H7 (cell line): ENCODE measurements at regions not wholly inside any gene's neighbourhood (a gene's known extent, or its start where the extent isn't known, plus 50 kb on each side); places are given as distances from the start of the nearest gene placed in this dataset.

Experiments
- DNase-seq: peaks from one replicate; pipeline ENCODE4 v3.0.0; 2012
- H3K27me3 ChIP-seq: 2 replicates; pipeline ENCODE4 v1.6.0; 2011; ENCODE audit warnings: mild to moderate bottlenecking, low read length; ENCODE audit not compliant: control insufficient read depth, insufficient read depth
- H3K36me3 ChIP-seq: replicated peaks from 2 replicates; pipeline ENCODE4 v1.5.1; 2011; ENCODE audit warnings: low read length; ENCODE audit not compliant: control insufficient read depth, insufficient read depth
- H3K4me3 ChIP-seq: 2 replicates; pipeline ENCODE4 v1.5.1; 2011; ENCODE audit warnings: low read depth, mild to moderate bottlenecking, control low read depth, low read length, moderate library complexity; ENCODE audit not compliant: insufficient read depth

GRCh38 chr4:134313591-134313990 is 112.0 kb upstream of the PABPC4L start:
- Histone ChIP-seq H3K36me3 (no peaks in the 10 kb centered on the region), H3K4me3 (no peak overlapping the region), H3K27me3 (no peaks in the 10 kb centered on the region)
- DNase-seq, result no peak

DNA sequence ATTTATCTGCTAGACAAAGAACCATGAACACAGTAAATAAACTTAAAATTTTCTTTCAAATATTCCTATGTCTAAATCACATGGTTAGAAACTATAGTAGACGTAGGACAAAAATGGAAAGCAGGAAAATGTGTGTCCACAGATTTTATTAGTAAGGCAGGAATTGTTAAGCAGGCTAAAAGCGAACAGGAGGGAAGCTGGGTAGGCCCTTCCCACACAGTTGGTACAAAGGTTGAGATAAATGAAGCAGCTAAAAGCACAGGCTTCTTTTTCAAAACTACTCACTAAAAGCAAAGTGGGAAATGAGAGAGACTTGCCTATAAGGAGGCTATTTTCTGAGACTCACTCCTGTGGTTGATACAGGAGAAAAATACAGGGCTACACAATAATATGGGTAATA is 108.1 kb upstream of the PABPC4L start:
- H3K27me3 ChIP-seq, result no peaks in the 10 kb centered on the region
- no peak for DNase-seq
- H3K4me3 ChIP-seq, result no peak overlapping the region
- H3K36me3 ChIP-seq, result no peaks in the 10 kb centered on the region

DNA sequence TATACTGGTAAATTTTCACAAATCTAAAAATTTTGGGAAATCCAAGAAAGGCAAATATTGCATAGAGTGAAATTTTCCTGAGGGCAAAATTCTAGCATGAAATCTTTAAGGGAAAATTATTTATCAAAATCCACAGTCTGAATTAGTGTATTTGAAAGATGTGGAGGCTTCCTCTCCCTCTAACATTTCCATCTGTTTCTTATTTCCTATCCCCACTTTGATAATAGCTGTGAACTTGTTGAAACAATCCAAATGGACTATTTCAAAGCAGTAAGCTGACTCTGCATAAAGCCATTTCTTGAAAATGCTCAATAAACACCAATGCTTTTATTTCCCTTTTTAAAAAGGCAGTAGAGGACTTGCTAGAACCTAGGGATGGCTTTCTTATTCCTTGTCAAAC is 107.3 kb upstream of the PABPC4L start:
- no peaks in the 10 kb centered on the region for H3K27me3 ChIP-seq
- DNase-seq, result no peak
- no peak overlapping the region for H3K4me3 ChIP-seq
- no peaks in the 10 kb centered on the region for H3K36me3 ChIP-seq

- no peaks in the 10 kb centered on the region for H3K36me3 ChIP-seq
- H3K27me3 ChIP-seq, result no peaks in the 10 kb centered on the region
- no peak overlapping the region for H3K4me3 ChIP-seq
- DNase-seq, result no peak
These were observed 96.7 kb upstream of the PABPC4L start for GRCh38 chr4:134298313-134298712.

GRCh38 chr4:134297765-134298164 is 96.2 kb upstream of the PABPC4L start:
- Histone ChIP-seq H3K36me3 (no peaks in the 10 kb centered on the region), H3K4me3 (no peak overlapping the region), H3K27me3 (no peaks in the 10 kb centered on the region)
- no peak for DNase-seq

DNA sequence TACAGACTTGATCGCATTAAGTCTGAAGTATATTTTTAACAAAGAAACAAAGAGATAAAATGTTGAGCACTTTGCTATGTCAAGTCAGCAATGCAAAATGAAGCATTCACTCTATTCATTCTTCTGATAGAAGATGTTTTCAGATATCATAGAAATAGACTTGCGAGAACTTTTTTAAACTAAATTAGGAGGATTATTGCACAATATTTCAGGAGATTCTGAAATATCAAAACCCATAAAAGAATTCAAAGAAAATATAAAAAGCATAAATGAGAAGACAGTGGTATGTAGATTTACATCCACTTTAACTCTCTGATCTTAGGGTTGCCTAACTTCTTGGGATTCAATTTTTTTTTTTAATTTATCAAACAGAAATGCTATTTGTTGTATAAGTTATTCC is 81.1 kb upstream of the PABPC4L start:
- Histone ChIP-seq H3K27me3 (no peaks in the 10 kb centered on the region), H3K36me3 (no peaks in the 10 kb centered on the region)
- no peak for DNase-seq

GRCh38 chr4:134278675-134279074 is 77.1 kb upstream of the PABPC4L start:
- Histone ChIP-seq H3K27me3 (no peaks in the 10 kb centered on the region), H3K4me3 (no peak overlapping the region), H3K36me3 (no peaks in the 10 kb centered on the region)
- no peak for DNase-seq

More for the DNA sequence above, 81.1 kb upstream of the PABPC4L start:
- no peak overlapping the region for H3K4me3 ChIP-seq

- Histone ChIP-seq H3K36me3 (no peaks in the 10 kb centered on the region), H3K27me3 (no peaks in the 10 kb centered on the region), H3K4me3 (no peak overlapping the region)
- DNase-seq, result no peak
These were observed 74.9 kb upstream of the PABPC4L start for GRCh38 chr4:134276476-134276875.

DNA sequence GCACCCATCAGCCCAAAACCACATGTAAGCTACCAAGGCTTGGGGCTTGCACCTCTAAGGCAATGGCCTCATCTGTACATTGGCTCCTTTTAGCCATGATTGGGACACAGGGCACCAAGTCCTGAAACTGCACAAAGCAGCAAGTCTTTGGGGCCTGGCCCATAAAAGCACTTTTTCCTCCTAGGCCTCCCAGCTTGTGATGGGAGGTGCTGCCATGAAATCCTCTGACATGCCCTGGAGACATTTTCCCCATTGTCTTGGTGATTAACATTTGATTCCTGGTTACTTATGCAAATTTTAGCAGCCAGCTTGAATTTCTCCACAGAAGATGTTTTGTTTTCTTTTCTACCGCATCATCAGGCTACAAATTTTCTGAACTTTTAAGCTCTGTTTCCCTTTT is 58.5 kb upstream of the PABPC4L start:
- DNase-seq, result no peak
- H3K4me3 ChIP-seq, result no peak overlapping the region
- H3K27me3 ChIP-seq, result no peaks in the 10 kb centered on the region
- H3K36me3 ChIP-seq, result no peaks in the 10 kb centered on the region
